ENCODE measurements at regions not wholly inside any gene's neighbourhood (a gene's known extent, or its start where the extent isn't known, plus 50 kb on each side); places are given as distances from the start of the nearest gene placed in this dataset.
"Not testable (repeated sequence)": the region's sequence is repeated elsewhere in the genome, so short reads cannot be mapped to it uniquely, and the experiment has no call there.

DNA sequence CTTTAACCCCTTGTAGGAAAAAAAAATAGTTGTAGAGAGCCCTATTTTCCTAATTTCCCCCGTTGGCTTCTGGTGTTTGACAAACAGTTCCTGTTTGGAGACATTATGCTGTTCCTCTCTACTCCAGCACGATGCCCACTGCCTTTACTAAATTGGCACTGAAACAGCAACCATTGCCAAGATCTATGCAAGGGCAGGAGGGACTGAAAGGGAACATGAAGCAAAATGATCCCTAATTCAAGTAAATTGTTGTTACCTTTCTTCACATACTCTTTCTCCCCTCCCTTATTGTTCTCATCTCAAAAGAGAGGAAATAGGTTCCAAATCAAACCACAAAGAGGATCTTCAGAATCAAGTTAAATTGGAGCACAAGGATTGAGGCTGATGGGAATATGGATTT, 764.1 kb upstream of the MMS22L start:
- TF ChIP-seq, protein P1, sequence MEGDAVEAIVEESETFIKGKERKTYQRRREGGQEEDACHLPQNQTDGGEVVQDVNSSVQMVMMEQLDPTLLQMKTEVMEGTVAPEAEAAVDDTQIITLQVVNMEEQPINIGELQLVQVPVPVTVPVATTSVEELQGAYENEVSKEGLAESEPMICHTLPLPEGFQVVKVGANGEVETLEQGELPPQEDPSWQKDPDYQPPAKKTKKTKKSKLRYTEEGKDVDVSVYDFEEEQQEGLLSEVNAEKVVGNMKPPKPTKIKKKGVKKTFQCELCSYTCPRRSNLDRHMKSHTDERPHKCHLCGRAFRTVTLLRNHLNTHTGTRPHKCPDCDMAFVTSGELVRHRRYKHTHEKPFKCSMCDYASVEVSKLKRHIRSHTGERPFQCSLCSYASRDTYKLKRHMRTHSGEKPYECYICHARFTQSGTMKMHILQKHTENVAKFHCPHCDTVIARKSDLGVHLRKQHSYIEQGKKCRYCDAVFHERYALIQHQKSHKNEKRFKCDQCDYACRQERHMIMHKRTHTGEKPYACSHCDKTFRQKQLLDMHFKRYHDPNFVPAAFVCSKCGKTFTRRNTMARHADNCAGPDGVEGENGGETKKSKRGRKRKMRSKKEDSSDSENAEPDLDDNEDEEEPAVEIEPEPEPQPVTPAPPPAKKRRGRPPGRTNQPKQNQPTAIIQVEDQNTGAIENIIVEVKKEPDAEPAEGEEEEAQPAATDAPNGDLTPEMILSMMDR (conservative IDR thresholded peaks at IDR 0.05) = no peak
- no peak overlapping the region for H3K27ac ChIP-seq

DNA sequence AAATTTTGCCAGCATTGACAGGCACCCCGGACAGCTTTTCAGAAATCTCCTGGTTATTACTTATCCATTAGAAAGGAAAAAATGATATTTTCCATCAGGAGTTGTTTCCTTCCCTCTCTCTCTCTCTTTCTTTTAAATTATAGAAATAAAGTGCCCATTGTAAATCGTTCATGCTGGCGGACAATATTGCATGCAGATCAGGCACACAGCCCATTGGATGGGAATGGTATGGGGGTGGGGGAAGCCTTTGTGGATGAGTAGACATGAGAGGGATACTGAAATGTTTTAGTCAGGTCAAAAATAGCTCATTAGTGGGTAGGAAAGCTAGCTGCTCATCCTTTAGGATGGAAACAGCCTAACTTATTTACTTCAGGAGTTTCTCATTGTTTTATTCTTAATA, 764.9 kb upstream of the MMS22L start:
- no peak overlapping the region for H3K27ac ChIP-seq
- TF ChIP-seq, protein P1 (conservative IDR thresholded peaks at IDR 0.05) = no peak

DNA sequence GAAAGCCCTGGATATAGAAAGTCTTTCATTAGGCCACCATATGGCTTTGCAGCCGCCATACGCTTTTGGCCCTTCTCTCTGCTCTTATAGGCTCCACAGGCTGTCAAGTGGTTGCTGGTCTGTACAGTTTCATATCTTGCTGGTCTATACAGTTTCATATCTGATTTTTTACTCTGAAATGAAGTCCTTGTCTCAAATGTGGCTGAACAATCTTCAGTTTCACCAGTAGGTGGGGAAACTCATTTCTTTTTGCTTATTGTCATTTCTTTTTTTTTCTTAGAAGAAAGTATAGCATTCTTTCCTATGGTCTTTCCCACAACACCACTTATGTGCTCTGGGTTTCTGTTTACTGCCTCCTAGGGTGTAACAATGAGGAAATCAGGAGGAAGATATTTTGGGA, 771.4 kb upstream of the MMS22L start:
- TF ChIP-seq, protein P1 (conservative IDR thresholded peaks at IDR 0.05) = peak; percentile 62
- no peak overlapping the region for H3K27ac ChIP-seq

DNA sequence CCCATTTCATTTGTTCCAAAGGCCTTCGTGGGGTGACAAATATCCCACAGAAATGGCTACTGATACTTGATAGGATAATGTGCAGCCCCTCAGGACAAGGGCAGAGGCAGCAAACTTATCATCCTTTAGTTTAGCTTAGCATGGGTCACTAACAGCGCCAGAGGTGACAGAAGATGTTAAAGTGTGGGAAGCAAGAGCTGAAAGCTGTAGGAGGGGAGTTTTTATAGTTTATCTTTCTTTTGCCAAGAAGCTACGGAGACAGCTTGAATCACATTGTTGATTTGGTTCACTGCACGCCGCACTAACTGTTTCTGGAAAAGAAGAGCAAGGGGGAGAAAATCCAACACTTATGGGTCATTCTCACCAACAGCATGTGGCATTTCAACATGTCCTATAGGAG, 773.9 kb upstream of the MMS22L start:
- H3K27ac ChIP-seq = no peak overlapping the region

DNA sequence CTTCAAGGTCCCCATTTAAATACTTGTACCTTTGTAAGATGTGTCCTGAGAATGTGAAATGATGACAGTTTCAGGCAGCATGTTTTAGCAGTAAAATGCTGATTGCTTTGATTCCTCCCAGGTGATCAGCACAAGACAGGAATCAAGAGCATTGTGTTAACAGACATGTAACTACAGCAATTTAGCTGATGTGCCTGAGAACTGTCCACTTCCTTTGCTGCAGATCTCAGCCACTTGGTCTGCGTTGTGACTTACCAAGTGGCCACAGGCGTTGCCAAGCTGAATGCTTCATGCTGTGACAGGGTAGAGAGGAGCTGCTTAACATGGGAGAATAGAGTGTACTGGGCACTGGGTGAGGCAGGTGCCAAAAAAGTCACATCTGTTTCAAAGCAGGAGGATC, 767.0 kb upstream of the POU3F2 start:
- H3K27ac ChIP-seq = no peak overlapping the region
- TF ChIP-seq, protein P1 (conservative IDR thresholded peaks at IDR 0.05) = no peak

More for the DNA sequence above, 773.9 kb upstream of the MMS22L start:
- TF ChIP-seq, protein P1 (conservative IDR thresholded peaks at IDR 0.05) = no peak

DNA sequence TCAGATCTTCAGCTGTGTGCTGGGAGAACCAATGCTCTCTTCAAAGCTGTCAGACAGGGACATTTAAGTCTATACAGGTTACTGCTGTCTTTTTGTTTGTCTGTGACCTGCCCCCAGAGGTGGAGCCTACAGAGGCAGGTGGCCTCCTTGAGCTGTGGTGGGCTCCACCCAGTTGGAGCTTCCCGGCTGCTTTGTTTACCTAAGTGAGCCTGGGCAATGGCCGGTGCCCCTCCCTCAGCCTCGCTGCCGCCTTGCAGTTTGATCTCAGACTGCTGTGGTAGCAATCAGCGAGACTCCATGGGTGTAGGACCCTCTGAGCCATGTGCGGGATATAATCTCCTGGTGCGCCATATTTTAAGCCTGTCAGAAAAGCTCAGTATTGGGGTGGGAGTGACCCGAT, 745.8 kb upstream of the POU3F2 start:
- not testable (repeated sequence) for H3K27ac ChIP-seq

DNA sequence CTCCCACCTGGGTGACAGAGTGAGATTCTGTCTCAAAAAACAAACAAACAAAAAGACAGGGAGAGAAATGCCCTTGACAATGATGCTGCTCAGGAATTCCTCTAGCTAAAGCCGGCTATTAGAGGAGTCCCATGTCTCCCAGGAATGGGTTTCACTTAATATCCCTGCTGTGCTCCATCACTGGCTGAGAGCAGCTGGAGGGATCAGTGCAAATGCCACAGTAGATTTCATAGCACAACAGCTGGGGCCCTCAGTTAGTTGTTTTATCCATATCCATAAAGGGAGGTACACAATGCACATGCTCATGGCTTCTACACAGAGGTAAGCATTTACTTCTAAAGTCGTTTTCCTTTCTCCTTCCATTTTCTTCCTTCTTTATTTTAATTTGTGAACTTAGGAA, 742.0 kb upstream of the POU3F2 start:
- no peak overlapping the region for H3K27ac ChIP-seq
- TF ChIP-seq, protein P1 (conservative IDR thresholded peaks at IDR 0.05) = no peak

DNA sequence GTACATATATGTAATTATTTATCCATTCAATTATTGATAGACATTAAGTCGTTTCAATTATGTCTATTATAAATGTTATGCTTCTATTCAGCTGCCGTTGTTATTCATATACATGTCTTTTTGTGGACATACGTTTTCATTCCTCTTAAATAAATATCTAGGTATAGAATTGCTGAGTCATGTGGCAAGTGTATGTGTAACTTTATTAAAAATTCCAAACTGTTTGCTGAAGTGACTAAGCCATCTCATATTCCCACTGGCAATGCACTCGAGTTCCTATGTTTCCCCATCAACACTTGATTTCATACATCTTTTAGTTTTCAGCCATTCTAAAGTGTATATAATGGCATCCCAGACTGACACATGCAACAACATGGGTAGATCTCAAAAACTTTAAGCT, 739.7 kb upstream of the POU3F2 start:
- no peak overlapping the region for H3K27ac ChIP-seq
- TF ChIP-seq, protein P1 (conservative IDR thresholded peaks at IDR 0.05) = no peak
